Upper lobe of right lung (tissue), 1 donor: ENCODE measurements at regions not wholly inside any gene's neighbourhood (a gene's known extent, or its start where the extent isn't known, plus 50 kb on each side); places are given as distances from the start of the nearest gene placed in this dataset.

Experiments used
- ATAC-seq: fragments of 200-7000 bp; cut with Tn5 transposase; one replicate; pipeline ENCODE4 v1.9.1; 2020; ENCODE audit warnings: mild to moderate bottlenecking, moderate library complexity
- DNase-seq: peaks from one replicate; pipeline ENCODE4 v3.0.0-alpha.2; 2020
- H3K27ac ChIP-seq: fragments of 200-600 bp; one replicate; pipeline ENCODE4 v1.8.0; 2022
- H3K27me3 ChIP-seq: fragments of 200-600 bp; one replicate; pipeline ENCODE4 v1.8.0; 2022; ENCODE audit warnings: mild to moderate bottlenecking
- H3K36me3 ChIP-seq: fragments of 200-600 bp; one replicate; pipeline ENCODE4 v1.8.0; 2022
- H3K4me1 ChIP-seq: fragments of 200-600 bp; one replicate; pipeline ENCODE4 v1.8.0; 2022
- H3K4me3 ChIP-seq: fragments of 200-600 bp; one replicate; pipeline ENCODE4 v1.8.0; 2022; ENCODE audit warnings: mild to moderate bottlenecking
- H3K9me3 ChIP-seq: fragments of 200-600 bp; one replicate; pipeline ENCODE4 v1.8.0; 2022
- intact Hi-C: fragments of 100-400 bp; cut with DNase I; formaldehyde crosslinking; loops from one replicate; pipeline ENCODE4 v1.11.0; 2022
- TF ChIP-seq, protein P1 (sequence below): fragments of 200-600 bp; IDR thresholded peaks from one replicate; pipeline ENCODE4 v1.8.0; 2022; ENCODE audit warnings: antibody characterized with exemption
- donor health status: DM: no; HTN: yes; CAD: no; lungs with severe emphysema.

DNA sequence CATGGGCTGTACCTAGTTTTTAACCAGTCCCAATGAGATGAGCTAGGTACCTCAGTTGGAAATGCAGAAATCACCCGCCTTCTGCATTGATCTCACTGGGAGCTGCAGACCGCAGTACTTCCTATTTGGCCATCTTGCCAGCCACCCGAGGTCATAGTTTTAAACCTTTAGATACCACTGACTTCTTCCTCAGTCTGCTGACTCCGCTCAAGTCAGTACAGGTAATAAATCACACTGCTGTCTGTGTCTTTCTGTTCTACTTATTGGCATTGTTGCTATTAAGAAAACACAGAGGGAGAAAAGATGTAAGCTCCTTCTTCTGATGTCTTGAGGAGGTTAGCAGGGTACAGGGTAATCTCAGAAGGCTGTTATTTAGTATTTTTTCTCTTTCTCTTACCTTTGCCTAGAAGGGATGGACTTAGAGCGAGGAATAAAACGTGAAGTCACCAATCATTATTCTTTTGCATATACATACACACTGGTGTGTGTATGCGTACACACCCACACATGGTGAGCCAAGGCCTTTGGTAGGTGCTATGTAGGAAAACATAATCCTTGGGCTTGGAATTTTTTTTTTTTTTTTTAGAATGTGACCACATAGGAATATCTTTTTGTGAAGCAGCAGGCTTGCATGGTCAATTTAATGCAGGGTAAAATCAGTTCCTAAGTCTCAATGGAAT lies 197.2 kb downstream of the EDEM1 start:
- Histone ChIP-seq H3K4me3 (no peak overlapping the region), H3K4me1 (no peaks in the 10 kb centered on the region), H3K27ac (no peak overlapping the region), H3K36me3 (no peaks in the 10 kb centered on the region), H3K9me3 (no peaks in the 10 kb centered on the region), H3K27me3 (no peaks in the 10 kb centered on the region)
- TF ChIP-seq, protein P1, sequence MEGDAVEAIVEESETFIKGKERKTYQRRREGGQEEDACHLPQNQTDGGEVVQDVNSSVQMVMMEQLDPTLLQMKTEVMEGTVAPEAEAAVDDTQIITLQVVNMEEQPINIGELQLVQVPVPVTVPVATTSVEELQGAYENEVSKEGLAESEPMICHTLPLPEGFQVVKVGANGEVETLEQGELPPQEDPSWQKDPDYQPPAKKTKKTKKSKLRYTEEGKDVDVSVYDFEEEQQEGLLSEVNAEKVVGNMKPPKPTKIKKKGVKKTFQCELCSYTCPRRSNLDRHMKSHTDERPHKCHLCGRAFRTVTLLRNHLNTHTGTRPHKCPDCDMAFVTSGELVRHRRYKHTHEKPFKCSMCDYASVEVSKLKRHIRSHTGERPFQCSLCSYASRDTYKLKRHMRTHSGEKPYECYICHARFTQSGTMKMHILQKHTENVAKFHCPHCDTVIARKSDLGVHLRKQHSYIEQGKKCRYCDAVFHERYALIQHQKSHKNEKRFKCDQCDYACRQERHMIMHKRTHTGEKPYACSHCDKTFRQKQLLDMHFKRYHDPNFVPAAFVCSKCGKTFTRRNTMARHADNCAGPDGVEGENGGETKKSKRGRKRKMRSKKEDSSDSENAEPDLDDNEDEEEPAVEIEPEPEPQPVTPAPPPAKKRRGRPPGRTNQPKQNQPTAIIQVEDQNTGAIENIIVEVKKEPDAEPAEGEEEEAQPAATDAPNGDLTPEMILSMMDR = no peak
- intact Hi-C loops = no loop called here
- ATAC-seq (no peak), DNase-seq (no peak)

DNA sequence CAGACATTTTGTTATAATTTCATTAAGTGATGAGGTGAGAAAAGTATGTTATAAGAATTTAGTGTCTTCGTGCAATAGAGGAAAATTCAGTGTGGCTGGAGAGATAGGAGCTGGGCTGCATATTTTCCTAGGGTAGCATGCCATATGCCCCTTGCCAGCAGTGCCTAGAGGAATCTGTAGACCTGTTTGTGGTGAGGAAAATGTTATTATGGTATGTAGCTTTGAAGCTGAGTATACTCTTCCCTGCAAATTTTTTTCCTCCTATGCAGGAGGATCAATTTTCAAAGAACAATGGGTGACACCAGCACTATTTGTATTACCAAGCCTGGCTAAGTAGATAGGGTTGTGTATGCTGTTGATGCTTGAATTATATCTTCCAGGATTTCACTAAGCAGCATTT lies 200.6 kb downstream of the EDEM1 start:
- ATAC-seq = no peak
- DNase-seq = no peak
- intact Hi-C loops = no loop called here
- Histone ChIP-seq H3K27ac (no peak overlapping the region), H3K9me3 (no peaks in the 10 kb centered on the region), H3K4me1 (no peaks in the 10 kb centered on the region), H3K36me3 (no peaks in the 10 kb centered on the region), H3K4me3 (no peak overlapping the region), H3K27me3 (no peaks in the 10 kb centered on the region)
- TF ChIP-seq, protein P1 = no peak

DNA sequence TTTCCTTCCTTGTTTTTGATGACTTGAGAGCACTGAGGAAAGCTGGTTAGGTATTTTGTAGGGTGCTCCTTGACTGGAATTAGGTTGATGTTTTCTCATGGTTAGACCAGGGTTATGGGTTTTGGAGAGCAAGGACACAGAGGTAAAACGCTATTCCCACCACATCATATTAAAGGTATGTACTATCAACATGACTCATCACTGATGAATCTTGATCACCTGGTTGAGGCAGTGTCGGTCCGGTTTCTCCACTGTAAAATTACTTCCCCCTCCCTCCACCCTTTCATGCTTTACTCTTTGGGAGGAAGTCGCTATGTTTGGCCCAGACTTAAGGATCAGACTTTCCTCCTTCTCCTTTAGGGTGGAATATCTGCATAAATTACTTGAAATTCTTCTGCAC lies 201.6 kb downstream of the EDEM1 start:
- TF ChIP-seq, protein P1 = no peak
- intact Hi-C loops = no loop called here
- Histone ChIP-seq H3K27ac (no peak overlapping the region), H3K4me1 (no peaks in the 10 kb centered on the region), H3K9me3 (no peaks in the 10 kb centered on the region), H3K36me3 (no peaks in the 10 kb centered on the region), H3K27me3 (no peaks in the 10 kb centered on the region), H3K4me3 (no peak overlapping the region)
- ATAC-seq = peak; percentile 21
- no peak for DNase-seq

DNA sequence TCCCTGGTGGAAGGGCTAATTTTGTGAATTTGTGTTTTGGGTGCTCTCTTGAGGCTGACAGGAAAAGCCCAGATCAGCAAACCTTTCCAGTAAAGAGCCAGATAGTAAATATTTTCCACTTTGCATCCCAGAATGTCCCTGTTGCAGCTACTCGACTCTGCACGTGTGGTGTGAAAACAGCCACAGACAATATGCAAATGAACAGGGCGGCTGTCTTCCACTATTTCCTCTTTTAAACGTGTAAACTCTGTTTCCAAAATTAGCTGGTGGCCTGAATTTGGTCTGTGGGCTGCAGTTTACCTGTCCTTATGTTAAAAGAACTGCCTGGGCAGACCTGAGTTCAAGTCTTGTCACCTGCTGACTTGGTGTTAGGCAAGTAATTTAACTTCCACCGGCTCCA lies 202.7 kb downstream of the EDEM1 start:
- ATAC-seq (no peak), DNase-seq (no peak)
- H3K27me3 ChIP-seq = no peaks in the 10 kb centered on the region
- H3K36me3 ChIP-seq = no peaks in the 10 kb centered on the region
- H3K4me3 ChIP-seq = no peak overlapping the region
- TF ChIP-seq, protein P1 = no peak
- H3K4me1 ChIP-seq = no peaks in the 10 kb centered on the region
- H3K9me3 ChIP-seq = no peaks in the 10 kb centered on the region
- intact Hi-C loops = no loop called here
- H3K27ac ChIP-seq = no peak overlapping the region

DNA sequence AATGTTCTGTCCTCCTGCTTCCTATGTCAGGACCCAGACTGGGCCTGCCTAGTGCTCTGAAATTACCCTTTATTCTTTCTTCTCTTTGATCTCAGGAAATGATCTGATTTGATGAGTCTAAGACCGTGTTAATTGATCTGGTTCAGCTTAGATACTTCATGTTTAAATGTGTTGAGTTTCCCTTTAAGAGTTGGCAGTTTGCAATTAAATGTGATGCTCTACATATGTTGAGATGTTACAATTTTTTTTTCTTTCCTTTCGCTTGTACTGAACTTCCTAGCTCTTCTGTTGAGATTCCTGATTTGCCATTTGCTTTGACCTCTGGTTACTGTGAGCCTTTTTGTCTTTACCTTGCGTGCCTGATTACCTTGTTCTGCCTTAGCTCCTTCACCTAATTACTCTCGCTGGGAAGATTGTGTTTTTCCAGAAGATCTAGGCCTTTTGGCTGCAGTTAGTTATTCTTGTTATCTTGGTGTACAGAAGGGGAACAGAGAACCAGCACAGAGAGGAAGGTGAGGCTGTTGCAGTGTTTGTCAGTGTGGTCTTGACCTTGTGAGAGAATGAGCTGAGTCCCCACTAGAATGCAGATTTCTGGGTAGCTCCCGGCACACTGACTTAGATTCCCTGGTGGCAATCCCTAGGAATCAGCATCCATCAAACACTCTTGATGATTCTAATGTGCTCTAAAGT lies 203.6 kb downstream of the EDEM1 start:
- H3K4me3 ChIP-seq = no peak overlapping the region
- H3K36me3 ChIP-seq = no peaks in the 10 kb centered on the region
- ATAC-seq = no peak
- no peaks in the 10 kb centered on the region for H3K9me3 ChIP-seq
- H3K4me1 ChIP-seq = no peaks in the 10 kb centered on the region
- no peaks in the 10 kb centered on the region for H3K27me3 ChIP-seq
- intact Hi-C loops = no loop called here
- TF ChIP-seq, protein P1 = no peak
- H3K27ac ChIP-seq = no peak overlapping the region
- DNase-seq = no peak
